Right ventricle myocardium inferior (tissue), 1 donor: ENCODE measurements at regions not wholly inside any gene's neighbourhood (a gene's known extent, or its start where the extent isn't known, plus 50 kb on each side); places are given as distances from the start of the nearest gene placed in this dataset.

ENCODE experiments used
- ATAC-seq: fragments of 200-7000 bp; cut with Tn5 transposase; one replicate; pipeline ENCODE4 v1.9.1; 2020; ENCODE audit warnings: mild to moderate bottlenecking, moderate library complexity
- DNase-seq: peaks from one replicate; pipeline ENCODE4 v3.0.0; 2021; ENCODE audit errors: missing footprints
- intact Hi-C: fragments of 100-400 bp; cut with DNase I; formaldehyde crosslinking; loops from one replicate; pipeline ENCODE4 v1.11.0; 2022
- donor health status: DM: no; HTN: yes; CAD: no; lungs with severe emphysema.

GRCh38 chr11:134524896-134525845 lies 113.1 kb upstream of the B3GAT1 start:
- intact Hi-C loops, result no loop called here
- DNase-seq, result no peak
- no peak for ATAC-seq

GRCh38 chr11:134524201-134524600 lies 112.2 kb upstream of the B3GAT1 start:
- intact Hi-C loops, result no loop called here
- no peak for ATAC-seq
- DNase-seq, result no peak

DNA sequence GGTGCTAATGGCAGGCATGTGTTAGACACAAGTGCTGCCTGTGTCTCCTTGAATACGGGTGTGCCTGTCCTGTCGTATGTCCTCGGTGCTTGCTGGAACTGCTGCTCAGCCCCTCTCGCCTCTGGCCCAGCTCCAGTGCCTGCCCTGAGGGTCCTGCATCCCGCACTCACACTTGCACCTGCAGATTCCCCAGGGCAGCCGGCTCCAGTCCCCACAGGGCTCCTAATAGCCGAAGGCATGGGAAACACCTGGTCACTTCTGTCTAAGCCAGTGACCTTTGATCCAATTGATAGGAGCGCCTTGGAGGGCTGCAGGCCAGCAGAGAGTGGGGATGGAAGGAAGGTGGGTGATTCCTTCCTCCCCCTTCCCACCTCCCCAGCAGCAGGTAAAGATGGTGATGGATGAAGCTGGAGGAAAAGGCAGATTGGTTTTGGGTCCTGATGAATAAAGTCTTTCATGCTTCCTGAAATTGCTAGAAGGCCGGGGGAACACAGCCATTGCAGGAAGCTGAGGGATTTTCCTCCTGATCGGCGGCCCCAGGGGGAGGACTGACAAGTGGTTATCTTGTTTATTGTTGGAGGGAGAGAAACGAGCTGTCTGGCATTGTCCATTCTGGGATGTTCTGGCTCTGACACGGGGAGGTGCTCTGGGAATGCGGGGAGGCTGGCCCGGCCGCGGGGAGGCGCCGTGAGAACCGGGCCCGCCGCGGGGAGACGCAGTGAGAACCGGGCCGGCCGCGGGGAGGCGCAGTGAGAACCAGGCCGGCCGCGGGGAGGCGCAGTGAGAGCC lies 110.9 kb upstream of the B3GAT1 start:
- no peak for ATAC-seq
- intact Hi-C loops, result no loop called here
- no peak for DNase-seq

GRCh38 chr11:134521452-134522289 lies 109.6 kb upstream of the B3GAT1 start:
- intact Hi-C loops, result no loop called here
- ATAC-seq (no peak), DNase-seq (no peak)

DNA sequence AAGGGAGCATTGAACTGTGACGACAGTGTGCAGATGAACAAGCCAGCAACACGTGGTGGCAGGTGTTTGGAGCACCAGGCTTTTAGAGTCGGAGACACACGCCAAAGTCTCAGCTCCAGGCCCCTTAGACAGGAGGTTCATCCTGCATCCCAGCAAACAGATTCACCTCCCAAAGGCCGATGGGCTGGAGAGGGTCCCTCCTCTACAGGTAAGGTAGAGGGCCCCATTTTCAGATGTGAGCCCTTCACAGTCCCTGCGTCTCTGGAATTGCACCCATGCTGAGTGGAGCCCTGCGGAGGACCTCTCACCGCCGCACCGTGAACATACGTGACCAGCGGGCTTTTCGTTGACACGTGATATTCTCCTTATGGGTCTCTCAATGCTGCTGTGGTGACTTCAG lies 109.0 kb upstream of the B3GAT1 start:
- DNase-seq, result no peak
- intact Hi-C loops, result no loop called here
- ATAC-seq, result no peak

- intact Hi-C loops, result no loop called here
- no peak for DNase-seq
- ATAC-seq, result no peak
Observed at GRCh38 chr11:134519788-134520187, 107.7 kb upstream of the B3GAT1 start.

GRCh38 chr11:134519390-134519750 lies 107.3 kb upstream of the B3GAT1 start:
- DNase-seq (no peak), ATAC-seq (no peak)
- intact Hi-C loops, result no loop called here

DNA sequence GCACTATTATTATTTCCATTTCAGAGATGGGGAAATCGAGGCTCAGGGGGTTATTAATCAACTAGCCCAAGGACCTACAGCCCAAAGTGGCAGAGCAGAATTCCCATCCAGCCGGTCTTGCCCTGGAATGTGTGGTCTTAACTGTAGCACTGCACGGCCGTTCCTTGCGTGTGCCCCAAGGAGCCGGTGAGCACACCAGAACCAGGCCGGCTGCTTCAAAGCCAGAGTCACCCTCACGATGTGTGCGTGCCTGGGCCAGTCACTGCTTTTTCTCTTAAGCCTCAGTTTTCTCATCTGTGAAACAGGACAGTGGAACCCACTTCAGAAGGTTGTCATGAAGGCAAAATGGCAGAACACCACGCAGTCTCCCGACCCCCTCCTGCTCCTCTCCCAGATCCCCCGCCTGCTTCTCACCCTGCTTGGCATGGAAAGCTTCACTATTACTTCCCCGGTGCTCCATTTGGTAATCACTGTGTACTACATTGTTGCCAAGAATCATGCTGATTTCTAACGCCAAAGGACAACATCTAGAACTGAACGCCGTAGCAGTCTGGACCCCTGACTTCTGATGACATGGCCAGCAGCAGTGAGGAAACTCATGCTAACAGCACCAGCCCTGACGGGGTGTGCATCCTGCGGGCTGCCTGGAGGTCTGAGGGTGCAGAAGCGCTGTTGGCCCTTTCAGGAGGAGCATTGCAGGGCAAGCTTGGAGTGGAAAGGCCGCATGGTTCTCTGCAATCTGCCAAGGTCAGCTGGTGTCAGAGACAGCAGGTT lies 106.8 kb upstream of the B3GAT1 start:
- no peak for DNase-seq
- intact Hi-C loops, result no loop called here
- no peak for ATAC-seq

- intact Hi-C loops, result no loop called here
- DNase-seq (no peak), ATAC-seq (no peak)
Observed at GRCh38 chr11:134517621-134518293, 105.7 kb upstream of the B3GAT1 start.

GRCh38 chr11:134517115-134517514 lies 105.1 kb upstream of the B3GAT1 start:
- intact Hi-C loops, result no loop called here
- no peak for DNase-seq
- no peak for ATAC-seq

DNA sequence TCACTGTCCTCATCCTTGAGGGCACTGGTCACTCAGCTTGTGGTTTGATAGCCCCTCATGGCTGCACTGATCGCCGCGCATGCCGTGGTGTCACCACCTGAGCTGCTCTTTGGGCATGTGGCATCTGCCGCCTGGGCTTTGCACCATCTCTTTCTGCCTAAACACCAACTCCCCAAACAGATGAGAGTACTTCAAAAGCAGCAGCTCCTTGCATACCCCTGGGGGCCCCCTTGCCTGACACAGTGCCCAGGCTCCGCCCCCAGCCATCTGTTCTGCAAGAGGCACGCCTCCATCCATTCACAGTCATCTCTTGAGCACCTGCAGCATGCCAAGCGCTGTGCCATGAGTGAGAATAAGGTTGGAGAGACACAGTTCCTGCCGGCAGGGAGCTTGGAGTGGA lies 104.5 kb upstream of the B3GAT1 start:
- intact Hi-C loops, result no loop called here
- no peak for ATAC-seq
- DNase-seq, result no peak

DNA sequence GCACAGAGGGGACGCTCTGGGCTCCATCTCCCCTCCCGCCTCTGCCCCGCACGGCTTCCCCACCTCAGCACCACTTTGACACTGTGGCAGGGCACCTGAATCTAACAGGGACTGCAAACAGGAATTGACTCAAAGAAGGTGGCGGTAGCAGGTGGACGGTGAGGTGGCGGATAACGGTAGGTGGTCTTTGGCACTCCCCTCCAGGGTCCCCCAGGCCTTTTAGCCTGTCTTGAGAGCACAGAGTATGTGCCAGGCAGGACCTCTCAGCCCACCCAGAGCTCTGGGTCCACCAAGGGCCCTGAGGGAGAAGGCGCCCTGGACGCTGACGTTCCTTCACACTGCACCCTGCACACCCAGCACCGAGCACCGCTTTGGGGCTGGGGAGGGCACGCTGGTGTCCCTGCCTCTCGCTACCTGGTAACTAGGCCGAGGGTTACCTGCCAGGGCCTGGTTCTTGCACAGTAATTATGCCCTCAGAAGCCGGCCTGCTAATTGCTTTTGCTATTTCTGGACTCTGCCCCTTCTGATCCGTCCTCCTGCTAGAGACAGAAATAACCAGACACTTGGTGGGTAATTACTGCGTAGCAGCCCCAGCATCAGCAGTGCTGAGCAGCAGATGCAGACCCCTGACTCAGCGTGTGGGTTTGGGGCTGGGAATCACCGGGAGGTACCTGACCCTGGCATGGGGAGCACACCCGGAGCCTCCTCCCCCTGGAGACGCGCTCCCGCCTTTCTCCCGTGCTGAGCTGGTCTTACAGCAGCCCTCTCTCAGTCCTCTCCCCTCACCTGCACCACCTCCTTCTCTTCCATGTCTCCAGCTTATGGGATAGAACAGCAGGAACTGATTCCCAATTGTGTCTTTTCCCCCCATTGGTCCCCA lies 103.3 kb upstream of the B3GAT1 start:
- DNase-seq, result no peak
- intact Hi-C loops, result no loop called here
- no peak for ATAC-seq

- DNase-seq, result no peak
- no peak for ATAC-seq
Observed at GRCh38 chr11:134514354-134514951, 102.4 kb upstream of the B3GAT1 start.

DNA sequence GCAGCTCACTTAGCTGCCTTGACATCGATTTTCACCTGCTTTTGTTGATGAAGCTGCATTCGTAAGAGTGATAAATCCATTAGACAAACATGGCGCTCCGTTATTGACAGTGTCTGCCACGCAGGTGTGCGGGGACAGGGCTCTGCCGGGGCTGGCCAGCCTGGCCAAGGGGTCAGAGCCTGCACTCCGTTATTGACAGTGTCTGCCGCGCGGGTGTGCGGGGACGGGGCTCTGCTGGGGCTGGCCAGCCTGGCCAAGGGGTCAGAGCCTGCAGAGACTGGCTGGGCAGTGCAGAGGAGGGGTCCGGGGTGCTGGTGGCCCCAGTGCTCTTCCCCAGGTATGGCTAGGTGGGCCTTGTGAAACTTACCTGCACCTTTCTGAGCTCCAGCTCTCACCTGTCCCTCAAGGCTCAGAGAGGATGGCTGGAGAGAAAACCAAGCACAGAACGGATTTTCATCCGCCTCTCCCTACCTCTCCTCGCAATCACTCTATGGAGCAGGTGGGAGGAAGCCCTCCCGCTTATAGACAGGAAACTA lies 101.6 kb upstream of the B3GAT1 start:
- ATAC-seq (no peak), DNase-seq (no peak)
- intact Hi-C loops, result no loop called here

More at GRCh38 chr11:134514354-134514951, 102.4 kb upstream of the B3GAT1 start:
- intact Hi-C loops, result no loop called here

- no peak for DNase-seq
- intact Hi-C loops, result no loop called here
- no peak for ATAC-seq
Observed at GRCh38 chr11:134512571-134513538, 100.8 kb upstream of the B3GAT1 start.
